Right lobe of liver (tissue), 4 donors: ENCODE measurements at regions not wholly inside any gene's neighbourhood (a gene's known extent, or its start where the extent isn't known, plus 50 kb on each side); places are given as distances from the start of the nearest gene placed in this dataset.

ENCODE experiments used
- POLR2A ChIP-seq: fragments of 450-650 bp; IDR thresholded peaks from one replicate; pipeline ENCODE4 v1.6.1; 2017; ENCODE audit warnings: antibody characterized with exemption, mild to moderate bottlenecking
- TF ChIP-seq, protein P1 (sequence below), 4 donors: fragments of 200-600 bp in 3 of 4; fragments of 450-650 bp in 1 of 4; IDR thresholded peaks; one replicate each; pipeline versions ENCODE4 v1.5.1 to v1.8.0; 2016 to 2022; ENCODE audit warnings: antibody characterized with exemption in 4 of 4, mild to moderate bottlenecking in 2 of 4
- donor health status: DM: no; HTN: no; CAD: no.
- donor health status: DM: no; HTN: no; CAD: no.
- donor health status: DM: no; HTN: yes; CAD: no.

DNA sequence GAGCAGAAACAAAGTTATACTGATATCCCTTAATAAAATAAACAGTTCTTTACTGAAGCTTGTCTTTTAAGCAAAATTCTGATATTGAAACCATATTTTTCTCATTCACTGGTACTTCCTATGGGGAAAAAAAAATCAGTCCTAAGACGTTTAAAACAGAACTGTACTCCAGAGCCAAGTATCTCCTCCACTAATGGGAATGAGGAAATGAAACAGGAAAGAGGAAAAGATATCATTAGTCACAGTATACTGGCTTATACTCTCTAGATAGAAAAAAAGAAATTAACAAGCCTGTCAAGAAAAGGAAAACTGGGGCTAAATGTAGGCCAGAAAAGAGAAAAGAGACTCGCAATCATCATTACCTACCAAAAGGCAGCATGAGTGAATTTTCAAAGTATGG is 252.7 kb downstream of the CENPC start:
- no peak for TF ChIP-seq POLR2A
- TF ChIP-seq, protein P1, sequence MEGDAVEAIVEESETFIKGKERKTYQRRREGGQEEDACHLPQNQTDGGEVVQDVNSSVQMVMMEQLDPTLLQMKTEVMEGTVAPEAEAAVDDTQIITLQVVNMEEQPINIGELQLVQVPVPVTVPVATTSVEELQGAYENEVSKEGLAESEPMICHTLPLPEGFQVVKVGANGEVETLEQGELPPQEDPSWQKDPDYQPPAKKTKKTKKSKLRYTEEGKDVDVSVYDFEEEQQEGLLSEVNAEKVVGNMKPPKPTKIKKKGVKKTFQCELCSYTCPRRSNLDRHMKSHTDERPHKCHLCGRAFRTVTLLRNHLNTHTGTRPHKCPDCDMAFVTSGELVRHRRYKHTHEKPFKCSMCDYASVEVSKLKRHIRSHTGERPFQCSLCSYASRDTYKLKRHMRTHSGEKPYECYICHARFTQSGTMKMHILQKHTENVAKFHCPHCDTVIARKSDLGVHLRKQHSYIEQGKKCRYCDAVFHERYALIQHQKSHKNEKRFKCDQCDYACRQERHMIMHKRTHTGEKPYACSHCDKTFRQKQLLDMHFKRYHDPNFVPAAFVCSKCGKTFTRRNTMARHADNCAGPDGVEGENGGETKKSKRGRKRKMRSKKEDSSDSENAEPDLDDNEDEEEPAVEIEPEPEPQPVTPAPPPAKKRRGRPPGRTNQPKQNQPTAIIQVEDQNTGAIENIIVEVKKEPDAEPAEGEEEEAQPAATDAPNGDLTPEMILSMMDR (IDR thresholded peaks at IDR 0.05), result no peak
